ENCODE measurements at regions not wholly inside any gene's neighbourhood (a gene's known extent, or its start where the extent isn't known, plus 50 kb on each side); places are given as distances from the start of the nearest gene placed in this dataset.

GRCh38 chr2:23301136-23301535, 83.8 kb upstream of the KLHL29 start:
- TF ChIP-seq CTCF (IDR thresholded peaks at IDR 0.05; ENCODE audit: low read depth, low read length, poor library complexity, severe bottlenecking) (no peak), EZH2phosphoT487 (IDR thresholded peaks at IDR 0.05; ENCODE audit: borderline replicate concordance, low read length) (no peak)
